Hepatocyte (in vitro differentiated cells): ENCODE measurements at regions not wholly inside any gene's neighbourhood (a gene's known extent, or its start where the extent isn't known, plus 50 kb on each side); places are given as distances from the start of the nearest gene placed in this dataset.

Experiments used
- DNase-seq: peaks from one replicate; pipeline ENCODE4 v3.0.0-alpha.2; 2016; ENCODE audit warnings: low spot score
- H2AFZ ChIP-seq: fragments of 200-600 bp; sonication (generic); 2 replicates; pipeline ENCODE4 v1.6.0; 2016; ENCODE audit warnings: antibody characterized with exemption, mild to moderate bottlenecking
- H3K27ac ChIP-seq: fragments of 200-600 bp; sonication (generic); 2 replicates; pipeline ENCODE4 v1.5.1; 2016; ENCODE audit warnings: mild to moderate bottlenecking
- H3K27me3 ChIP-seq: fragments of 200-600 bp; sonication (generic); 2 replicates; pipeline ENCODE4 v1.6.1; 2016
- H3K36me3 ChIP-seq: fragments of 200-600 bp; sonication (generic); replicated peaks from 2 replicates; pipeline ENCODE4 v1.5.1; 2016; ENCODE audit warnings: low read depth; ENCODE audit not compliant: insufficient read depth
- H3K4me1 ChIP-seq: fragments of 200-600 bp; sonication (generic); 2 replicates; pipeline ENCODE4 v1.5.1; 2016; ENCODE audit warnings: mild to moderate bottlenecking, moderate library complexity; ENCODE audit not compliant: insufficient read depth
- H3K4me2 ChIP-seq: fragments of 200-600 bp; sonication (generic); 2 replicates; pipeline ENCODE4 v1.6.0; 2016
- H3K4me3 ChIP-seq: fragments of 200-600 bp; sonication (generic); 2 replicates; pipeline ENCODE4 v1.5.1; 2016; ENCODE audit warnings: mild to moderate bottlenecking
- H3K79me2 ChIP-seq: fragments of 200-600 bp; sonication (generic); 2 replicates; pipeline ENCODE4 v1.6.0; 2017; ENCODE audit warnings: mild to moderate bottlenecking
- H3K9me2 ChIP-seq: fragments of 200-600 bp; sonication (generic); replicated peaks from 2 replicates; pipeline ENCODE4 v1.6.0; 2017; ENCODE audit warnings: mild to moderate bottlenecking; ENCODE audit not compliant: insufficient read depth
- H3K9me3 ChIP-seq: fragments of 200-600 bp; sonication (generic); 2 replicates; pipeline ENCODE4 v1.5.1; 2016; ENCODE audit warnings: low read depth, mild to moderate bottlenecking
- H4K20me1 ChIP-seq: fragments of 200-600 bp; sonication (generic); 2 replicates; pipeline ENCODE4 v1.6.0; 2016; ENCODE audit warnings: mild to moderate bottlenecking; ENCODE audit not compliant: insufficient read depth, poor library complexity, severe bottlenecking
- EZH2 ChIP-seq: fragments of 200-600 bp; sonication (generic); IDR thresholded peaks from 2 replicates; pipeline ENCODE4 v1.6.1; 2016; ENCODE audit warnings: antibody characterized with exemption, mild to moderate bottlenecking, borderline replicate concordance
- EZH2phosphoT487 ChIP-seq: fragments of 200-600 bp; sonication (generic); IDR thresholded peaks from one replicate; pipeline ENCODE4 v1.6.1; 2018; ENCODE audit warnings: antibody characterized with exemption, mild to moderate bottlenecking, low read depth, moderate library complexity; ENCODE audit not compliant: unreplicated experiment, severe bottlenecking
- WGBS: methylation state at CpG from one replicate; pipeline ENCODE4 v1.1.6; 2016; ENCODE audit warnings: low lambda C conversion rate; ENCODE audit errors: missing lambda C conversion rate; 5-methylcytosine and 5-hydroxymethylcytosine counted together
- TF ChIP-seq, protein P1 (sequence below): fragments of 200-600 bp; sonication (generic); IDR thresholded peaks from 2 replicates; pipeline ENCODE4 v1.5.1; 2016; ENCODE audit warnings: antibody characterized with exemption, mild to moderate bottlenecking; ENCODE audit not compliant: poor library complexity

- no peaks in the 10 kb centered on the region for H3K9me3 ChIP-seq
- no peak overlapping the region for H2AFZ ChIP-seq
- H3K9me2 ChIP-seq: no peaks in the 10 kb centered on the region
- H3K27me3 ChIP-seq: no peaks in the 10 kb centered on the region
- H3K36me3 ChIP-seq: no peaks in the 10 kb centered on the region
- H4K20me1 ChIP-seq: no peaks in the 10 kb centered on the region
- H3K4me3 ChIP-seq: no peak overlapping the region
- no peaks in the 10 kb centered on the region for H3K79me2 ChIP-seq
- H3K4me2 ChIP-seq: peak overlapping the region; percentile 7
- 62% methylated on average over 1 of the region's 1 CpG for WGBS
- peak overlapping the region; percentile 50 for H3K27ac ChIP-seq
- H3K4me1 ChIP-seq: peaks cover 11% of the 10 kb centered on the region
- TF ChIP-seq EZH2: no peak
- TF ChIP-seq EZH2phosphoT487: no peak
- TF ChIP-seq, protein P1, sequence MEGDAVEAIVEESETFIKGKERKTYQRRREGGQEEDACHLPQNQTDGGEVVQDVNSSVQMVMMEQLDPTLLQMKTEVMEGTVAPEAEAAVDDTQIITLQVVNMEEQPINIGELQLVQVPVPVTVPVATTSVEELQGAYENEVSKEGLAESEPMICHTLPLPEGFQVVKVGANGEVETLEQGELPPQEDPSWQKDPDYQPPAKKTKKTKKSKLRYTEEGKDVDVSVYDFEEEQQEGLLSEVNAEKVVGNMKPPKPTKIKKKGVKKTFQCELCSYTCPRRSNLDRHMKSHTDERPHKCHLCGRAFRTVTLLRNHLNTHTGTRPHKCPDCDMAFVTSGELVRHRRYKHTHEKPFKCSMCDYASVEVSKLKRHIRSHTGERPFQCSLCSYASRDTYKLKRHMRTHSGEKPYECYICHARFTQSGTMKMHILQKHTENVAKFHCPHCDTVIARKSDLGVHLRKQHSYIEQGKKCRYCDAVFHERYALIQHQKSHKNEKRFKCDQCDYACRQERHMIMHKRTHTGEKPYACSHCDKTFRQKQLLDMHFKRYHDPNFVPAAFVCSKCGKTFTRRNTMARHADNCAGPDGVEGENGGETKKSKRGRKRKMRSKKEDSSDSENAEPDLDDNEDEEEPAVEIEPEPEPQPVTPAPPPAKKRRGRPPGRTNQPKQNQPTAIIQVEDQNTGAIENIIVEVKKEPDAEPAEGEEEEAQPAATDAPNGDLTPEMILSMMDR: no peak
- DNase-seq: no peak
Measured at GRCh38 chr5:122705851-122706250, 69.0 kb upstream of the SNX2 start.

DNA sequence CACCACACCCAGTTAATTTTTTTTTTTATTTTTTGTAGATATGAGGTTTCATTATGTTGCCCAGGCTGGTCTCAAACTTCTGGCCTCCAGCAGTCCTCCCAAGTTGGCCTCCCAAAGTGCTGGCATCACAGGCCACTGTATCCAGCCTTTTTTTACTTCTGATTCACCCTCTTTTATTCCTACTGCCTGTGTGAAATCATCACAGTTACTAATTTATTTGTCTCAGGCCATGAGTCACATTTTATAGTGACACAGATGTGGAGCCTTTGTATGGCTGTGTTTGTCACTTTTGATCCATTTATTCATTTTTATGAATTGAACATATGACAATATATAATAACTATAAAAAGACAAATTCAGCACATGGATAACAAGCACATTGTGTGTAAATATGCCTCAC lies 67.1 kb upstream of the SNX2 start:
- TF ChIP-seq EZH2: no peak
- no peak for TF ChIP-seq EZH2phosphoT487
- TF ChIP-seq, protein P1: no peak
- Histone ChIP-seq H3K4me3 (no peak overlapping the region), H3K9me2 (no peaks in the 10 kb centered on the region)

DNA sequence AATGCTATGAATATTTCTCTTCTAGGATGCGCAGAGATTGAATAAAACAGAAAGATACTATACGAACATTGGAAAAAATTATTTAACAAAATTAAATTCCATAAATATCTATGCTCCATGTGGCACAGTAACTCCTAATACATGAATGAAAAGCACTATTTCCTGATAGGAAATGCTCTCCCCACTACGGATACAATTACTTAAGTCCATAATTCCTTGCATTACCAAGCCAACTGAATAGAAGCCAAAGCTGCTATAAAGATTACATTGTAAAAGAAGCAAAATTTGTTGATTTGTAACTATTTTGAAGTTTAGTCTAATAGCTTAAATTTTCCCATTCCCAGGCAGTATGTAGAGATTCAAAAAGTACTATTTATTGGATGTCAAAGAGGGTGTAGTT lies 61.8 kb upstream of the SNX2 start:
- H3K4me2 ChIP-seq: no peak overlapping the region
- H3K9me2 ChIP-seq: no peaks in the 10 kb centered on the region
- WGBS: 80% methylated on average over 3 of the region's 3 CpGs
- H4K20me1 ChIP-seq: no peaks in the 10 kb centered on the region
- no peak overlapping the region for H3K4me3 ChIP-seq
- no peaks in the 10 kb centered on the region for H3K79me2 ChIP-seq
- no peaks in the 10 kb centered on the region for H3K27me3 ChIP-seq
- H3K9me3 ChIP-seq: no peaks in the 10 kb centered on the region
- no peaks in the 10 kb centered on the region for H3K4me1 ChIP-seq
- H2AFZ ChIP-seq: no peak overlapping the region
- no peak for TF ChIP-seq EZH2
- TF ChIP-seq EZH2phosphoT487: no peak
- TF ChIP-seq, protein P1: no peak
- no peaks in the 10 kb centered on the region for H3K36me3 ChIP-seq
- no peak for DNase-seq
- H3K27ac ChIP-seq: no peak overlapping the region

More for the DNA sequence above, 67.1 kb upstream of the SNX2 start:
- Histone ChIP-seq H3K27me3 (no peaks in the 10 kb centered on the region), H3K27ac (no peak overlapping the region), H3K79me2 (no peaks in the 10 kb centered on the region), H3K4me2 (no peak overlapping the region), H2AFZ (no peak overlapping the region), H4K20me1 (no peaks in the 10 kb centered on the region), H3K36me3 (no peaks in the 10 kb centered on the region), H3K9me3 (no peaks in the 10 kb centered on the region), H3K4me1 (peaks cover 11% of the 10 kb centered on the region)
- DNase-seq: no peak

- no peak for DNase-seq
- no peaks in the 10 kb centered on the region for H3K36me3 ChIP-seq
- no peak overlapping the region for H3K4me2 ChIP-seq
- H3K27me3 ChIP-seq: no peaks in the 10 kb centered on the region
- H3K79me2 ChIP-seq: no peaks in the 10 kb centered on the region
- H3K4me1 ChIP-seq: no peaks in the 10 kb centered on the region
- H3K9me2 ChIP-seq: no peaks in the 10 kb centered on the region
- H2AFZ ChIP-seq: no peak overlapping the region
- no peak overlapping the region for H3K4me3 ChIP-seq
- H3K9me3 ChIP-seq: no peaks in the 10 kb centered on the region
- no peak overlapping the region for H3K27ac ChIP-seq
- no peak for TF ChIP-seq EZH2
- H4K20me1 ChIP-seq: no peaks in the 10 kb centered on the region
- WGBS: 47% methylated on average over 1 of the region's 1 CpG
Measured at GRCh38 chr5:122715095-122715494, 59.8 kb upstream of the SNX2 start.
